K562 (cell line): ENCODE measurements at regions not wholly inside any gene's neighbourhood (a gene's known extent, or its start where the extent isn't known, plus 50 kb on each side); places are given as distances from the start of the nearest gene placed in this dataset.

Experiments used
- ARID1B ChIP-seq: fragments of 450-650 bp; IDR thresholded peaks from 2 replicates; pipeline ENCODE4 v1.6.1; 2016; ENCODE audit warnings: antibody characterized with exemption, mild to moderate bottlenecking, inconsistent platforms
- ATF7 ChIP-seq: fragments of 450-650 bp; IDR thresholded peaks from 2 replicates; pipeline ENCODE4 v1.7.1; 2014; ENCODE audit warnings: mild to moderate bottlenecking, moderate library complexity
- BHLHE40 ChIP-seq: IDR thresholded peaks from 2 replicates; pipeline ENCODE4 v1.6.1; 2011; ENCODE audit warnings: low read length, improper control_type of control experiment
- BRD4 ChIP-seq: fragments of 200-600 bp; sonication (generic); IDR thresholded peaks from 2 replicates; pipeline ENCODE4 v1.6.1; 2017; ENCODE audit warnings: inconsistent platforms
- CXXC5 ChIP-seq: fragments of 250-450 bp; sonication (Bioruptor Pico); IDR thresholded peaks from 2 replicates; pipeline ENCODE4 v1.8.0; 2022; ENCODE audit warnings: inconsistent platforms, mild to moderate bottlenecking, moderate library complexity
- DIDO1 ChIP-seq: fragments of 450-650 bp; IDR thresholded peaks from 2 replicates; pipeline ENCODE4 v1.6.1; 2016; ENCODE audit warnings: low read depth, missing biosample characterization, missing genetic modification characterization
- E2F6 ChIP-seq, 2 experiments: IDR thresholded peaks; 2 replicates each; pipeline ENCODE4 v1.6.1; 2011; ENCODE audit warnings: borderline replicate concordance in 1 of 2, control low read depth in 1 of 2, low read depth in 1 of 2, low read length in 1 of 2, mild to moderate bottlenecking in 1 of 2, mixed read lengths in 1 of 2, moderate library complexity in 1 of 2; ENCODE audit not compliant: insufficient read depth in 1 of 2, insufficient read length in 1 of 2, poor library complexity in 1 of 2, severe bottlenecking in 1 of 2; ENCODE audit errors: extremely low read depth in 1 of 2
- MITF ChIP-seq: IDR thresholded peaks from 2 replicates; pipeline ENCODE4 v1.6.1; 2014; ENCODE audit warnings: antibody characterized with exemption
- POLR2H ChIP-seq: IDR thresholded peaks from 2 replicates; pipeline ENCODE4 v1.6.1; 2016; ENCODE audit warnings: missing genetic modification characterization, low read depth, mild to moderate bottlenecking, control low read depth, missing compliant biosample characterization, moderate library complexity
- SMARCA4 ChIP-seq: fragments of 450-650 bp; IDR thresholded peaks from 2 replicates; pipeline ENCODE4 v1.6.1; 2016
- THRA ChIP-seq: fragments of 450-650 bp; IDR thresholded peaks from 2 replicates; pipeline ENCODE4 v1.6.1; 2017; ENCODE audit warnings: mild to moderate bottlenecking, moderate library complexity
- THRB ChIP-seq: fragments of 450-650 bp; formaldehyde crosslinking; conservative IDR thresholded peaks from 2 replicates; pipeline ENCODE4 v1.4.0; 2022; ENCODE audit warnings: mild to moderate bottlenecking, missing genetic modification characterization
- ZBTB17 ChIP-seq: fragments of 450-650 bp; formaldehyde crosslinking; IDR thresholded peaks from 2 replicates; pipeline ENCODE4 v1.4.0; 2020; ENCODE audit warnings: mild to moderate bottlenecking
- ZNF311 ChIP-seq: fragments of 250-450 bp; sonication (Bioruptor Pico); IDR thresholded peaks from 2 replicates; pipeline ENCODE4 v1.4.0; 2020; ENCODE audit warnings: mild to moderate bottlenecking, moderate library complexity
- ZNF583 ChIP-seq: fragments of 250-450 bp; sonication (Bioruptor Pico); IDR thresholded peaks from 2 replicates; pipeline ENCODE4 v1.4.0; 2020
- ZNF592 ChIP-seq: fragments of 450-650 bp; IDR thresholded peaks from 2 replicates; pipeline ENCODE4 v1.6.1; 2017; ENCODE audit warnings: antibody characterized with exemption, mild to moderate bottlenecking

- peak; percentile 84 for TF ChIP-seq ZNF583
- peak in 1 of 2 experiments; percentile 20 for TF ChIP-seq E2F6 (IDR thresholded peaks at IDR 0.05; ENCODE audit: borderline replicate concordance in 1 of 2, extremely low read depth in 1 of 2, insufficient read depth in 1 of 2, insufficient read length in 1 of 2, low read depth in 1 of 2, low read length in 1 of 2, poor library complexity in 1 of 2, severe bottlenecking in 1 of 2)
- TF ChIP-seq POLR2H (tag): peak; percentile 31; the same call in 1 of the 2 replicates
- no peak for TF ChIP-seq THRB (CRISPR knock-in tag)
- peak; percentile 56; the same call in 1 of the 2 replicates for TF ChIP-seq ZBTB17 (CRISPR knock-in tag)
- TF ChIP-seq BHLHE40: no peak
- TF ChIP-seq SMARCA4: peak; percentile 71
- TF ChIP-seq BRD4: peak; percentile 48; the same call in 1 of the 2 replicates
- TF ChIP-seq THRA: peak; percentile 54
- 0 out of 2 replicates have a peak, but pooled peaks have one; percentile 15 for TF ChIP-seq DIDO1 (tag)
- TF ChIP-seq MITF: no peak
- TF ChIP-seq ATF7: peak; percentile 24; the same call in 1 of the 2 replicates
- peak; percentile 96 for TF ChIP-seq ZNF592
- TF ChIP-seq ARID1B: peak; percentile 63
- peak; percentile 62 for TF ChIP-seq CXXC5 (CRISPR knock-in tag)
- TF ChIP-seq ZNF311 (CRISPR knock-in tag): peak; percentile 85
These were observed 213.7 kb upstream of the HES1 start (continued) for GRCh38 chr3:193922034-193922774.
